ENCODE measurements at regions not wholly inside any gene's neighbourhood (a gene's known extent, or its start where the extent isn't known, plus 50 kb on each side); places are given as distances from the start of the nearest gene placed in this dataset.

DNA sequence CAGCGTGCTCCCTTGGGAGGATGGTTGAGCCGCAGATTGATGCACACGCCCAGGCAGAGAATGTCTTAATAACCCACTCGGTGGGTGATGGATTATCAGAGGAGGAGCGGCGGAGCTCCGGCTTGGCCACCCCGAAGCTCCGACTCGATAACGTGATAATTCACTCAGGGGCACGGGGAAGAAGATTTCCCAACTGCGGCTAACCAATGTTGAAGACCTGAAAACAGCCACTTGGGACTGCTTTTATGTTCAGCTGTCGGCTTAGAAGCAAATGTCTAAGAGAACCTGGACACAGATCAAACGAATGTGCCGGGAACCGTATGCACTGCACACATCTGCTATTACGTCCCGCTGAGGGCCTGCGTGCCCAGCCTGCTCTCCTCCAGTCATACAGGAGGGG lies 206.8 kb upstream of the CADM1 start:
- peak in 1 of 4 experiments; percentile 25 for DNase-seq

- peak in 1 of 4 experiments; percentile 59 for DNase-seq
These were observed 206.2 kb upstream of the CADM1 start for GRCh38 chr11:115710426-115710825.

- peak; percentile 70 to 94 (median 82) for DNase-seq
These were observed 205.1 kb upstream of the CADM1 start for GRCh38 chr11:115709297-115709696.

GRCh38 chr11:115707180-115707905 lies 203.1 kb upstream of the CADM1 start:
- DNase-seq = peak; percentile 89 to 97 (median 94)

DNA sequence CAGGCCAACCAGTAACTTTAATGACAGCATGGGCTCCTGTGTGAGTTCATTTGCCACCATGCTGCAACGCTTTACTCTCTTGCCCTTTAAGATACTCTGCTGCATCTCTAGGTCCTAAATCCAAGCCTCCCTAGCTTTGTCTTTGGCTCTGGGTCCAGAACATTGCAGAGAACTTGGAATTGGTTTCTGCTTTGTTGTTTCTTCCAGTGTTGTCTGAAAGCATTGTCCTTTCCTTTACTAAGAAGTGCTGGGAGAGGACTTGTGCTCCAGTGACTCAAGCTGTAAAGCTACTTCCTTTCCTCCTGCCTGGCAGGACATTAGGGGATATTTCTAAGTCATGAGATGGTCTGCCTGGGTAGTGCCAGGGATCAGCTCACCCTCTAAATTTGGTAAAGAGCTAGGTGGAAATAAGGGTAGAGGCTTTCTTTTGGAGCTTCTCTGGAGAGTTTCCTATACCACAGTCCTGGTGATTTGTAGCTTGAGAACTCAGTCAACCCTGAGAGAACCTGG lies 202.5 kb upstream of the CADM1 start:
- peak; percentile 71 to 92 (median 86) for DNase-seq

DNA sequence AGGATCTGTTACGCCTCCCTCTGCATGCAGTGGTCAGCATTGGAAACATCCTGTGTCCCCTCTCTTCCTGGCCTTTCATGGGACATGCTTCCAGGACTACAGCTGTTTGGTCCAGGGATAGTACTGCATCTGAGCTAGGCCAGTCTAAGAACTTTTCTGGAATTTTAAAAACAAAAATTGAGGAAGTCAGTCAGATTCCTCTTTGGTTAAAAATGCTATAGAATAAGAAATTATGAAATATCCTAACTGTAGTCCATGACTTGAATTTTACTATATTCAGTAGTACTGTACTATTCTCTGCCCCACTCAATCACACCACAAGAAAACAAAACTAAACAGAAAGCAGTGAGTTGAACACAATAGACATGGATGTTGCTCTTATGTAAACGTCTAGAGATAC lies 201.0 kb upstream of the CADM1 start:
- DNase-seq = peak in 2 of 4 experiments; percentile 54 to 70

DNA sequence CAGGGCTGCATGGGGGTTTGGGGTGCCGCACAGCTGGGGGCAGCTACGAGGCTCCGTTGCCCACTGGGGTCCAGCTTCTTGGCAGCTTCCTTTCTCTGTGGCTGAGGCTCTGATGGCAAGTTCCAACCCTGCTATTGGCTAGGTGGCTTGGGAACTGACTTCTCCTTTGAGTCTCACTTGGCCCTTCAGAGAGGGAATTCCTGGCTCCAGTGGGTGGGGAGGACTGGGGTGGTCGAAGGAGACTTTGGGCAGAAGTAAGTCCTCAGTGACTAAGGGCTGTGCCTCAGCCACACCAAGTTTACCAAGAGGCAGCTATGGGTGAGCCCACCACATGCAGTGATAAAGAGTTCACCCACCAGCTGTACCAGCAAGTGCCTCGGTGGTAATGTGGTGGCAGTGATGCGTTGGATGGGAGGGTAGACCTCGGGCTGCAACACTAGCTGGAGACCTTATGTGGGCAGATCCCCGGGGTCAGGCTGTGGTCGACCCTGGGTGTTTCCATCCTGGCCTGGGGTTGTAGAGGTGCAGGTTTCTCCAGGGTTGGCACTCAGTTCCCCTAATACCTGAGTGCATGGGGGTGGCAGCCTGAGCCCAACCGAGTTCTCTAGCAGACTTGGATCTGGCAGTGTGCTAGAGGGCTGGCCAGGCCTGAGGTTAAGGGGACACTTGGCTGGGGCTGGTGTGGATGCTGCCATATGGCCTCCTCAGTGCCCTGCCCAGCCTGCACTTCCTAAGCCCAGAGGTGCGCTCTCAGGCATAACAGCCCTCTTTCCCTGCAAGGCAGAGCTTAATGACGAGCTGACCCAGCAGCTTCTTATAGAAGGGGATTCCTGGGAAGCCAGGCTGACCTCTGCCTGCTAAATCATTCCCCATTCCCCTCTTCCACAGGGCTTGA lies 197.0 kb upstream of the CADM1 start:
- peak in 1 of 4 experiments; percentile 24 for DNase-seq

DNA sequence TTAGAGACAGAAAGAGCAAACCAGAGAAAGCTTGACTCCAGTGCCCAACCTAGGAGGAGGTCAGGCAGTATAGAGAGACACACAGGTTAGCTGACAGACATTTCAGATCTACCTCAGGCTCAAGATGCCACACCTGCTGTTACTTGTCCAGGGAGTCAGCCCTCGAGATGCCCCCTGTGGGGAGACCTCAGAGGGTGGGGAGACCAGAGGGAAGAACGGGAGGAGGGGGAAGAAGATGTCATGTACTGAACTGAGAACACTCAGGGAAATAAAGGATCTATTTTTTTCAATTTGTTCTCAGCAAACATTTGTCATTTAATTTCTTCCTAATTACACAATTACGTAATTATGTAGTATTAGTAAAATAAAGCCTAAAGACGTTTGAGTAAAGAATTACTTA lies 196.3 kb upstream of the CADM1 start:
- DNase-seq = no peak

DNA sequence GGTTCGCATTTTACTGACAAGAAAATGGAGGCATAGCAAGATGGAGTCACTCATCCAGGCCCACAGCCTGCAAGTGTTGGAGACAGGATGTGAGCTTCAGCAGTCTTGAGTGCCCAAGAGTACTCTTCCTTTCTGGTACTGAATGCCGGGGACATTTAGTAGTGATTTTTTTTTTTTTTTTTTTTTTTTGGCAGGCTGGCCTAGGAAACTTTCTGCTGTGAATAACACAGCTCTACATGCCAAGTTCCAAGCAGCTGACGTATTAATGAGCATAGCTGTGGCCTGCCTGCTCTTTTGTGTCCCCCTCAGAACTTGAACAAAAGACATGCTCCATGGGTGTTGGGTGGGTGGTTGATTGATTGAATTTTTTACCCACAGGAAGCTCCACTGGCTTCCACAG lies 195.5 kb upstream of the CADM1 start:
- no peak for DNase-seq

DNA sequence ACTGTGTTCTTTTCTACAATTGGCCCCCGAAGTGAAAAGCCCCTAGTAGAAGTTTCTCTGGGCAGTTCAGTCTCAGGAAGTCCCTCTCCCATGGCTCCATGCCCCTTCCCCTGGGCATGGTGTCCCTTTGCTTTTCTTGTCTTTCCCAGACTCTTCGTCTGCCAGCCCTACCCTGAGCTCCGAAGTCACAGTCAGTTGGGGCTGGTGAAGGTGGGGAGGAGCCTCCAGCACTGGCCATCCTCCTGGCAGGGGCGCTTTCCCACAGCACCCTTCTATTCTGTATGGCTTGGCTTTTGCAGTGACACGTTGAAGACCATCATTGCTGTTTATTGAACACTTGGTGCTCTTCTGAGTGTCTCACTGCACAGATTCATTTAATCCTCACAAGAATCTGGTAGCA lies 195.1 kb upstream of the CADM1 start:
- DNase-seq = no peak

DNA sequence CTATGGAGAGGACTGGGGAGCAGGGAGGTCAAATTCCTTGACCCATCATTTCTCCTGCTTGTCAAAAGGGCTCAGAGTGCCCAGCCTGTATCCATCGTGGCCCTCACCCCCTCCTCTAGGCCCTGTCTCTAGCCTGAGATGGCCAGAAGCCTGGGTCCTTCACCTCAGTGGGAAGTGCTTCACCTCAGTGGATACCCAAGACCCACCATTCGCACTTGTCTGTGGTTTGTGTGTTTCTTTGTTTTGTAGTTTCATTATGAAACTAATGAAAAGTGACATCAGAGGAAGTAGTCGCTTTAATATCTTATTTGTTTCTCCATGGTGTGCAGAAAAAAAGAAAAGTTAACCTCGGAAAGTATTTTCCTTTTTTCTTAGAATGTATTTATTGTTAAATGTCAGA lies 194.0 kb upstream of the CADM1 start:
- no peak for DNase-seq

DNA sequence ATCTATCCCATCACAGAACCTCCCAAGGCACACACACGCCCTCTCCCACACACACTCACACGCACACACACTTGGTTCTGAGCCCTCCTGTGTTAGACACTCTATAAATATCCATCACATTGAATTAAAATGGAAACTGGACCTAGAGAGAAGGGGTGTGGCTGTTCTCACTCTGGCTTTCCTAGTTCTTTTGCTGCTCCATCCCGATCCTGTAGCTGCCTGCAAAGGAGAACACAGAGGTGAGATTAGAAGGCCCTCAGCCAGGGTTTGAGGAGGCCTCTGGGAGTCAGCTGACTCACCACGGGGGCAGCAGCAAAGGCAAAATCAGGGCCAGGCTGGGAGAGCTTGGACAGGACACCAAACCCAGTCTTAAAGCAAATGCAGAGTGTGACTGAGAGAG lies 192.3 kb upstream of the CADM1 start:
- no peak for DNase-seq

DNA sequence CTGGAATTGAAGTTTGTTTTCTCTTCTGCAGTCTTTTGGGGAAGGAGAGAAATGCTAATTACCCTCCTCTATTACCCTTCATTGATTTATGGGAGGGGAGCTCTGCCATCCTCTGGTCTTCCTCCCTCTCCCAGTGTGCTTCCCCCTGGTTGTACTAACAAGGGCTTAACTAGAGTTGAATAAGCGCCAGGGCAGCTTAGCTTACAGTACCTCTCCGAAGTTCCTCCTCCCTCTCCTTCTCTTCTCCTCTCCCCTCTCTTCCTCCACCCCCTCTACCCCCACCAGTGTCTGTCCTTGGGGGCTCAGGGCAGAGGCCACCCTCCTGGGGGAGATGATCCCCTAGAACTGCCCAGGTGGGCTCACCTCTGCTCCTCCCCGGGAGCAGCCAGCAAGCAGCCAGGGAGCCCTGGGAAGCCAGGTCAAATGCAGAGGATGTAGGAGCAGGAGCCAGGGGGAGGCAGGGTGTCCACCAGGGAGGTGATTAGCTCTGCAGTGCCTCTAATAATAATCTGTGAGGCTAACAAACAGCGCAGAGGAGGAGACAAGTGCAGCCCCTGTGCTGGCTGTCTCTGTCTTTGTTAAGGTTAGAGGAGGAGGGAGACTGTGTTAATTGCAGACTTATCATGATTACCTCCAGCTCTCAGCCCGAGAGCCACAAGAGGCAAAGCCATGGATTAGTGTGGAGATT lies 191.6 kb upstream of the CADM1 start:
- peak in 1 of 4 experiments; percentile 11 for DNase-seq

DNA sequence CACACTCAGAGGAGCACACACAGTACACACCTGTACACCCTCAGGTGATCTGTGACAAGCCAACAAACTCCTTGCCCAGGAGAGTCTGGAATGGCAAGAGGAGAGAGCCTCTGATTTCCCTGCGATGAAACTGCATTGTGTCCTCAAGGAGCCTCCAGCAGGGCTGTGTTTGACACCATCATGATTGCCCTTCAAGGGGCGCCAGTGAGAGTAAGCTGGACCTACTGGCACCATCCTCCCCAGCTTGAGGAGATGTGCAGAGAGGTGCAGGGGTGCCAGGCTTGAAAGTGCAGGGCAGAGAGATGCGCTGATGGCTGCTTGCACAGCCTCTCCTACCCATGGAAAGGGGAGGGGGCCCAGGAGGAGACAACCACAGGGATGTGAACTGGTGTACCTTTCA lies 188.8 kb upstream of the CADM1 start:
- DNase-seq = no peak

DNA sequence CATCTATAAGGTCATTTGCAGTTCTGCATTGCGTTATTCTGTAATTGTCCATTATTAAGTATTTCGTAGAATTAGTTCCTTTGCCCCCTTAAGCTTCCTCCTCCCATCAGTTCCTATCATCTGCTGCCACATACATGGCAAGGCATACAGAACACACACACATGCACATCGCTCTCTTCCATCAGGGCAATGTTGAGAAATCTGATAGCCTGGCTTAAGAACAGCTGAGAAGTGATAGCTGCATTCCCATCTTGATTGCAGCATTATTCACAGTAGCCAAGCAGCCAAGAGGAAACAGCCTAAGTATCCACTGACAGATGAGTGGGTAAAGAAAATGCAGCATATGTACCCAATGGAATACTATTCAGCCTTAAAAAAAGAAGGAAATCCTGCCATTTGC lies 186.8 kb upstream of the CADM1 start:
- DNase-seq = no peak

GRCh38 chr11:115687934-115688333 lies 183.7 kb upstream of the CADM1 start:
- DNase-seq = no peak

DNA sequence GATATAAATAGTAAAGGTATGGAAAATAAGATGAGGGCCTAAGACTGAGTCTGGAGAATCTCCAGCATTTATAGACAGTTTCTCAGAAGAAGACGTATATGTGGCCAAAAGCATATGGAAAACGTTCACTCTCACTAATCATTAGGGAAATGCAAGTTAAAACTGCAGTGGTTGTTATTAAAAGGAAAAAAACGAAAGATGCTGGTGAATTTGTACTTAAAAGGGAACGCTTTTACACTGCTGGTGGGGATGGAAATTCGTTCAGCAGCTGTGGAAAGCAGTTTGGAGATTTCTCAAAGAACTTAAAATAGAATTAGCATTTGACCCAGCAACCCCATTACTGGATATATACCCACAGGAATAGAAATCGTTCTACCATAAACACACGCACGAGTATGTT lies 180.5 kb upstream of the CADM1 start:
- no peak for DNase-seq

DNA sequence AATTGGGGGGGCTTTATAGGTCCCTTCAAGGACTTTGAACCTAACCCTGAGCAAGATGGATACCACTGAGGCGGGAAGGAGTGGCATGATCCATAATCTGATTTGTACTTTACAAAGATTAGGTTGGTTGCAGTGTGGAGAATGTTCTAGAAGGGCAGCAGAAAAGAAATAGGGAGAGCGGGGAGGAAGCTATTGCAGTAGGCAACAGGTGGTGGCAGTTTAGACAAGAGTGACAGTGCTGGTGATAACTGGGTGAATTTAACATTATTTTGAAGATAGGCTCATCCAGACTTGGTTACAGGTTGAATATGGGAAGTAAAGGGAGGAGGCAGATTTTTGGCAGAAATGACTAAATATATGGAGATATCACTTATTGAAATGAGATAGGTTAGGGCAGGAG lies 179.9 kb upstream of the CADM1 start:
- no peak for DNase-seq

GRCh38 chr11:115682888-115683287 lies 178.7 kb upstream of the CADM1 start:
- DNase-seq = no peak

- DNase-seq = no peak
These were observed 177.9 kb upstream of the CADM1 start for GRCh38 chr11:115682101-115682500.

DNA sequence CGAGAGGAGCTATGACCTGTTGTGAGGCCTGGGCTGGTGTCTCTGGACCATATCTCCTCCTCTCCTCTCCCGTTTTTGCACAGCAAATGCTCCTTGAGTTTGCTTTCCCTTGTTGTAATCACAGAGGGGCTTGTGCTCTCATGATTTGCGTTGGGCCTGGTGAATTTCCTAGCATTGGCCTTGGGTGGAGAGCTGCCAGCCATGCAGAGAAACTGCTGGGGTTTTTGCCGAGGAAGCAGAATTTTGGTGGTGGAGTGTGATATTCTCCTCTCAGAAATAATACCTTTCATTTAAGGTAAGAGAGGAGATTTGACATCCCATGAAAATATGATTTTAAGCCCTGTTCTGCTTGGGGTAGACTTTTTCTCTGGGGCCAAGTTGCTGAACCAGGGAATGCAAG lies 175.7 kb upstream of the CADM1 start:
- no peak for DNase-seq

GRCh38 chr11:115678942-115679341 lies 174.7 kb upstream of the CADM1 start:
- no peak for DNase-seq

DNA sequence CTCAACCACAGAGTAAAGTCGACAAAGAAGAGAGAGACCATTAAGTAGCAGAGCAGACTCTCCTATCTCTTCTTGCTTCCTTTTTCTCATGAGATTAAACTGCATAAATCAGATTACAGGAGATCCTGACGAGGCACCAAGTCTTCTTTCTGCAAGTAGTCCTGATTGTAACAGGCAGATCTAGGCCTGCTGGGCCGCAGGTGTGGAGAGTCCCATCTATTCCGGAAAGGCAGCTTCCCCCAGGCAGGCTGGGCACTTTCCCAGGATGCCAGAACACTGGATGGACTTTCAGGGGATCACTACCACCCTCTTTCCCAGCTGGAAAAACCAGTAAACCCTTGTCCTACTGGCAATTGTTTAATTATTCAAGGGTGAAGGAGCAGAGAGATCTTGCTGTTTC lies 173.0 kb upstream of the CADM1 start:
- DNase-seq = no peak

Measured in suppressor macrophage (primary cell).